DND-41 (cell line): ENCODE measurements at regions not wholly inside any gene's neighbourhood (a gene's known extent, or its start where the extent isn't known, plus 50 kb on each side); places are given as distances from the start of the nearest gene placed in this dataset.

Source experiments
- EZH2 ChIP-seq: IDR thresholded peaks from 3 replicates; pipeline ENCODE4 v1.6.1; 2012; ENCODE audit warnings: borderline replicate concordance, low read depth, mild to moderate bottlenecking, moderate library complexity, low read length, inconsistent platforms; ENCODE audit not compliant: severe bottlenecking
- TF ChIP-seq, protein P1 (sequence below): IDR thresholded peaks from 2 replicates; pipeline ENCODE4 v1.5.1; 2012; ENCODE audit warnings: borderline replicate concordance, low read length, moderate library complexity, mild to moderate bottlenecking; ENCODE audit not compliant: poor library complexity, severe bottlenecking; ENCODE audit errors: extremely low read depth

DNA sequence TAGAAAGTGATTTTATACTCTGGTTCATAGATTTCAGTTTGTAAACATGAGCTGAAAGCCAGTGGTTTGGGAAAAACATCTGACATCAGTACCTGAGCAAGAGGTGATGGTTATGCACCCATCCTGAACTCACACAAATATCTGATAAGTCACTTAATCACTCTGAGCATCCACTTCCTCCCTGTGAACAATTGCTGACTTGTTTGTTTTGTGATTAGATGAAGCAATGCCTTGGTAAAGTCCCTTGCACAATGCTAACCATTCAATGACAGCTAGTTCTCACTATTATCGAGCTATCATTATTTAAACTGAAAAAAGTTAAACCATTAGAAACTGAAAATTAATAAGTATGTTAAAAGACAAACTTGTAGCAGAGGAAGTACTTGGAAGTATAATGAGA is 303.0 kb downstream of the PLOD2 start:
- TF ChIP-seq, protein P1, sequence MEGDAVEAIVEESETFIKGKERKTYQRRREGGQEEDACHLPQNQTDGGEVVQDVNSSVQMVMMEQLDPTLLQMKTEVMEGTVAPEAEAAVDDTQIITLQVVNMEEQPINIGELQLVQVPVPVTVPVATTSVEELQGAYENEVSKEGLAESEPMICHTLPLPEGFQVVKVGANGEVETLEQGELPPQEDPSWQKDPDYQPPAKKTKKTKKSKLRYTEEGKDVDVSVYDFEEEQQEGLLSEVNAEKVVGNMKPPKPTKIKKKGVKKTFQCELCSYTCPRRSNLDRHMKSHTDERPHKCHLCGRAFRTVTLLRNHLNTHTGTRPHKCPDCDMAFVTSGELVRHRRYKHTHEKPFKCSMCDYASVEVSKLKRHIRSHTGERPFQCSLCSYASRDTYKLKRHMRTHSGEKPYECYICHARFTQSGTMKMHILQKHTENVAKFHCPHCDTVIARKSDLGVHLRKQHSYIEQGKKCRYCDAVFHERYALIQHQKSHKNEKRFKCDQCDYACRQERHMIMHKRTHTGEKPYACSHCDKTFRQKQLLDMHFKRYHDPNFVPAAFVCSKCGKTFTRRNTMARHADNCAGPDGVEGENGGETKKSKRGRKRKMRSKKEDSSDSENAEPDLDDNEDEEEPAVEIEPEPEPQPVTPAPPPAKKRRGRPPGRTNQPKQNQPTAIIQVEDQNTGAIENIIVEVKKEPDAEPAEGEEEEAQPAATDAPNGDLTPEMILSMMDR = no peak
- TF ChIP-seq EZH2 = no peak
